Endothelial cell of umbilical vein (primary cell): ENCODE measurements at regions not wholly inside any gene's neighbourhood (a gene's known extent, or its start where the extent isn't known, plus 50 kb on each side); places are given as distances from the start of the nearest gene placed in this dataset.

ENCODE experiments used
- BruUV-seq: library from RNA; stranded (reverse); fragments of 400-500 nt; replicated peaks from 2 replicates; lab custom pipeline; 2021; lab: Mats Ljungman, UMichigan
- CTCF ChIA-PET: fragments of 300-600, 350-600 bp; sonication (Branson Sonifier 250); formaldehyde crosslinking; loops from one replicate; lab custom pipeline; 2021; ENCODE audit warnings: antibody characterized with exemption, inconsistent platforms; lab: Charles Lee
- POLR2A ChIA-PET: fragments of 300-600, 350-600 bp; sonication (Branson Sonifier 250); formaldehyde crosslinking; loops from one replicate; lab custom pipeline; 2021; ENCODE audit warnings: antibody characterized with exemption, inconsistent platforms; lab: Charles Lee
- DNase-seq: peaks from one replicate; pipeline ENCODE4 v3.0.0-alpha.2; 2011; ENCODE audit warnings: low read depth, low spot score
- FAIRE-seq: peaks from 2 replicates; lab custom pipeline; 2011; peaks lifted over from hg19 to GRCh38; lab: Jason Lieb, UNC
- H2AFZ ChIP-seq: 2 replicates; pipeline ENCODE4 v1.6.0; 2012; ENCODE audit warnings: low read depth, low read length, control low read depth, inconsistent platforms
- H3K27ac ChIP-seq: 2 replicates; pipeline ENCODE4 v1.5.1; 2011; ENCODE audit warnings: low read depth, mild to moderate bottlenecking, control low read depth, low read length, moderate library complexity; ENCODE audit not compliant: insufficient read depth
- H3K27me3 ChIP-seq, 2 experiments: 2 replicates each; pipeline versions ENCODE4 v1.6.0 to v1.6.1; 2011; ENCODE audit warnings: low read length in 2 of 2, mixed read lengths in 1 of 2; ENCODE audit not compliant: control insufficient read depth in 2 of 2, insufficient read depth in 2 of 2
- H3K36me3 ChIP-seq, 2 experiments: 2 replicates in 1 of 2; 3 replicates in 1 of 2; pipeline ENCODE4 v1.5.1; 2011; ENCODE audit warnings: low read length in 2 of 2, mild to moderate bottlenecking in 1 of 2, moderate library complexity in 1 of 2; ENCODE audit not compliant: control insufficient read depth in 2 of 2, insufficient read depth in 2 of 2; ENCODE audit errors: extremely low read depth in 1 of 2
- H3K4me1 ChIP-seq: 3 replicates; pipeline ENCODE4 v1.5.1; 2011; ENCODE audit warnings: mild to moderate bottlenecking, low read length; ENCODE audit not compliant: control insufficient read depth, insufficient read depth; ENCODE audit errors: extremely low read depth
- H3K4me2 ChIP-seq: 2 replicates; pipeline ENCODE4 v1.6.1; 2011; ENCODE audit warnings: low read length, control low read depth, mixed read lengths; ENCODE audit not compliant: insufficient read depth
- H3K4me3 ChIP-seq, 3 experiments: fragments of 200-600 bp in 1 of 3; sonication (generic), shearing (Covaris generic) in 1 of 3; replicated peaks in 1 of 3; 2 replicates each; pipeline ENCODE4 v1.5.1; 2011 to 2016; ENCODE audit warnings: control low read depth in 3 of 3, low read length in 3 of 3, mild to moderate bottlenecking in 2 of 3, inconsistent platforms in 1 of 3, low read depth in 1 of 3, moderate library complexity in 1 of 3; ENCODE audit not compliant: insufficient read depth in 1 of 3
- H3K79me2 ChIP-seq: 2 replicates; pipeline ENCODE4 v1.6.0; 2012; ENCODE audit warnings: low read length, inconsistent platforms; ENCODE audit not compliant: control insufficient read depth, insufficient read depth
- H3K9ac ChIP-seq: replicated peaks from 2 replicates; pipeline ENCODE3; 2011; ENCODE audit warnings: low read length, control low read depth; ENCODE audit not compliant: insufficient read depth; ENCODE audit errors: extremely low read depth
- H3K9me1 ChIP-seq: replicated peaks from 3 replicates; pipeline ENCODE4 v1.6.0; 2011; ENCODE audit warnings: mild to moderate bottlenecking, low read length; ENCODE audit not compliant: control insufficient read depth, insufficient read depth; ENCODE audit errors: extremely low read depth
- H3K9me3 ChIP-seq: replicated peaks from 2 replicates; pipeline ENCODE4 v1.5.1; 2012; ENCODE audit warnings: low read length, inconsistent platforms; ENCODE audit not compliant: control insufficient read depth, insufficient read depth
- H4K20me1 ChIP-seq: replicated peaks from 2 replicates; pipeline ENCODE3; 2011; ENCODE audit warnings: mild to moderate bottlenecking, low read length; ENCODE audit not compliant: control insufficient read depth, insufficient read depth; ENCODE audit errors: extremely low read depth
- EZH2 ChIP-seq: IDR thresholded peaks from 2 replicates; pipeline ENCODE4 v1.6.1; 2012; ENCODE audit warnings: borderline replicate concordance, low read depth, mild to moderate bottlenecking, moderate library complexity, low read length, inconsistent platforms; ENCODE audit not compliant: severe bottlenecking
- FOS ChIP-seq: IDR thresholded peaks from 2 replicates; pipeline ENCODE4 v1.6.1; 2011; ENCODE audit warnings: mild to moderate bottlenecking, low read length, moderate library complexity, borderline replicate concordance; ENCODE audit not compliant: insufficient read depth
- GATA2 ChIP-seq: IDR thresholded peaks from 2 replicates; pipeline ENCODE4 v1.7.0; 2011; ENCODE audit warnings: low read depth, mild to moderate bottlenecking, moderate library complexity, mixed read lengths, low read length; ENCODE audit not compliant: insufficient read length, insufficient read depth
- JUN ChIP-seq: IDR thresholded peaks from 2 replicates; pipeline ENCODE4 v1.6.1; 2011; ENCODE audit warnings: borderline replicate concordance, low read depth; ENCODE audit not compliant: insufficient read length, insufficient read depth
- MYC ChIP-seq: IDR thresholded peaks from one replicate; pipeline ENCODE4 v1.6.1; 2011; ENCODE audit warnings: mild to moderate bottlenecking, low read depth, low read length
- POLR2A ChIP-seq: IDR thresholded peaks from 2 replicates; pipeline ENCODE4 v1.6.1; 2012; ENCODE audit warnings: low read depth, mild to moderate bottlenecking, control low read depth, low read length
- POLR2AphosphoS5 ChIP-seq: IDR thresholded peaks from 2 replicates; pipeline ENCODE4 v1.6.1; 2012; ENCODE audit warnings: low read depth, mild to moderate bottlenecking, control low read depth, low read length, moderate library complexity; ENCODE audit not compliant: insufficient read depth
- dilution Hi-C: fragments of 300-500 bp; cut with MboI; formaldehyde crosslinking; loops from one replicate; pipeline ENCODE4 v1.15.0; 2019; ENCODE audit warnings: low sequenced_read_pairs; ENCODE audit not compliant: extremely low pct_ligation_motif_present
- intact Hi-C: fragments of 100-400 bp; cut with micrococcal nuclease; formaldehyde crosslinking; loops from one replicate; pipeline ENCODE4 v1.10.0; 2022
- TF ChIP-seq, protein P1 (sequence below), 2 donors: IDR thresholded peaks; 1 replicate in 1 of 2; 2 replicates in 1 of 2; pipeline ENCODE4 v1.5.1; 2011; ENCODE audit warnings: low read length in 2 of 2, mild to moderate bottlenecking in 2 of 2, moderate library complexity in 2 of 2, control low read depth in 1 of 2, inconsistent platforms in 1 of 2, low read depth in 1 of 2; ENCODE audit not compliant: insufficient read depth in 1 of 2; ENCODE audit errors: extremely low read depth in 1 of 2
- TF ChIP-seq, protein P2 (sequence below): IDR thresholded peaks from 2 replicates; pipeline ENCODE4 v1.6.1; 2011; ENCODE audit not compliant: insufficient read depth, insufficient read length

DNA sequence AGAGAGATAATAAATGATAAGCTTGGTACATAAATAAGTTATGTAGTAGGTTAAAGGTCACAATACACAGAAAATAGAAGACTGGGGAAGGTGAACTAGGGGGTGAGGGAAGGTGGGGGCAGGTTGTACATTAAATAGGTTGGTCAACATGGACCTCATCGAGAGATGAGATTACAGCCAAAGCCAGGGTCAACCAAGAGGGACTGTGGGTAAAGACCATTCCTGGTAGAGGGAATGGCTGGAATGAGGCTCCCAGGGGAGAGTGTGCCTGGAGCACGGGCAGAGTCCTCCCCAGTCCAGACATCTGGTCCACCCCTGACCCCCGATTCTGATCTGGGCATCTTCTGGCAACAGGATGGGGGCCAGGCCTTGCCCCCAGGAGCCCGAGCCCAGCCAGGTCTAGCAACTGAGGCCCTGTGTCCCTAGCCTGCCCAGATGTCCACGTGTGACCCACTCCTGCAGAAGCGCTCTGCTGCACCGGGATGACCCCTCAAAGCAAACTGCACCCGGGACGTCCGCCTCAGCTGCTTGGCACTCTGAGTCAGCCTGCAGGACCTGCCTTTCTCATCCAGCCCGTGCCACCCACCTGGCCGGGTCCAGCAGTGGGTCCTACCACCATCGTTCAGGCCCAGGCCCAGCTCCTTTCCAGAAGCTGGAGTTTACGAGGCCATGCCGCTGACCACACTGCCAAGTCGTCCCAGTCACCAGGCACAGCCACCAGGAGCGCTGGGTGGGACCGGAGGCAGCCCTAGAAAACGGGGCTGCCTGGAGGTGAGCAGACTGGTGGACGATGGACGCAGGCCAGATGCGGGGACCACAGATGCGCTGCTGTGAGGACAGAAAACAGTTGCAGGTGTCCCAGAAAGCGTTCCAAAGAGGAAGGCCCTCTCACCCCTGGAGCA is 56.2 kb upstream of the ID2 start:
- intact Hi-C loops, result no loop called here
- dilution Hi-C loops, result no loop called here
- Histone ChIP-seq H3K4me1 (no peaks in the 10 kb centered on the region), H3K9ac (no peak overlapping the region), H2AFZ (no peak overlapping the region), H3K79me2 (no peaks in the 10 kb centered on the region), H3K27me3 (no peaks in the 10 kb centered on the region), H3K9me3 (no peaks in the 10 kb centered on the region), H3K27ac (no peak overlapping the region), H3K9me1 (no peaks in the 10 kb centered on the region), H3K4me2 (no peak overlapping the region), H4K20me1 (no peaks in the 10 kb centered on the region), H3K36me3 (no peaks in the 10 kb centered on the region), H3K4me3 (no peak overlapping the region)
- CTCF ChIA-PET, result no interaction called here
- BruUV-seq, result no TSS peak
- TF ChIP-seq JUN, result no peak
- no peak for TF ChIP-seq POLR2AphosphoS5
- TF ChIP-seq GATA2, result no peak
- TF ChIP-seq, protein P1, sequence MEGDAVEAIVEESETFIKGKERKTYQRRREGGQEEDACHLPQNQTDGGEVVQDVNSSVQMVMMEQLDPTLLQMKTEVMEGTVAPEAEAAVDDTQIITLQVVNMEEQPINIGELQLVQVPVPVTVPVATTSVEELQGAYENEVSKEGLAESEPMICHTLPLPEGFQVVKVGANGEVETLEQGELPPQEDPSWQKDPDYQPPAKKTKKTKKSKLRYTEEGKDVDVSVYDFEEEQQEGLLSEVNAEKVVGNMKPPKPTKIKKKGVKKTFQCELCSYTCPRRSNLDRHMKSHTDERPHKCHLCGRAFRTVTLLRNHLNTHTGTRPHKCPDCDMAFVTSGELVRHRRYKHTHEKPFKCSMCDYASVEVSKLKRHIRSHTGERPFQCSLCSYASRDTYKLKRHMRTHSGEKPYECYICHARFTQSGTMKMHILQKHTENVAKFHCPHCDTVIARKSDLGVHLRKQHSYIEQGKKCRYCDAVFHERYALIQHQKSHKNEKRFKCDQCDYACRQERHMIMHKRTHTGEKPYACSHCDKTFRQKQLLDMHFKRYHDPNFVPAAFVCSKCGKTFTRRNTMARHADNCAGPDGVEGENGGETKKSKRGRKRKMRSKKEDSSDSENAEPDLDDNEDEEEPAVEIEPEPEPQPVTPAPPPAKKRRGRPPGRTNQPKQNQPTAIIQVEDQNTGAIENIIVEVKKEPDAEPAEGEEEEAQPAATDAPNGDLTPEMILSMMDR (IDR thresholded peaks at IDR 0.05; ENCODE audit: extremely low read depth in 1 of 2, insufficient read depth in 1 of 2, low read depth in 1 of 2, low read length in 2 of 2), result no peak
- TF ChIP-seq MYC, result no peak
- TF ChIP-seq POLR2A, result no peak
- TF ChIP-seq EZH2, result no peak
- TF ChIP-seq, protein P2, sequence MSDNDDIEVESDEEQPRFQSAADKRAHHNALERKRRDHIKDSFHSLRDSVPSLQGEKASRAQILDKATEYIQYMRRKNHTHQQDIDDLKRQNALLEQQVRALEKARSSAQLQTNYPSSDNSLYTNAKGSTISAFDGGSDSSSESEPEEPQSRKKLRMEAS, result no peak
- no peak for TF ChIP-seq FOS
- FAIRE-seq (no peak), DNase-seq (no peak)
- POLR2A ChIA-PET, result no interaction called here
